ENCODE measurements at regions not wholly inside any gene's neighbourhood (a gene's known extent, or its start where the extent isn't known, plus 50 kb on each side); places are given as distances from the start of the nearest gene placed in this dataset.

GRCh38 chr5:4720831-4721230, 419.3 kb upstream of the ADAMTS16 start:
- TF ChIP-seq CTCF (IDR thresholded peaks at IDR 0.05; ENCODE audit: extremely low read depth in 1 of 2, insufficient read depth in 1 of 2, low read depth in 1 of 2, low read length in 2 of 2) (no peak), EZH2 (IDR thresholded peaks at IDR 0.05; ENCODE audit: borderline replicate concordance, low read depth, low read length, severe bottlenecking) (no peak)
